NB4 (cell line): ENCODE measurements at regions not wholly inside any gene's neighbourhood (a gene's known extent, or its start where the extent isn't known, plus 50 kb on each side); places are given as distances from the start of the nearest gene placed in this dataset.

ENCODE experiments used
- MYC ChIP-seq: IDR thresholded peaks from 2 replicates; pipeline ENCODE4 v1.6.1; 2011; ENCODE audit warnings: low read depth, low read length
- POLR2A ChIP-seq: IDR thresholded peaks from 2 replicates; pipeline ENCODE4 v1.6.1; 2011; ENCODE audit warnings: mild to moderate bottlenecking; ENCODE audit not compliant: insufficient read length; ENCODE audit errors: extremely low read depth
- TF ChIP-seq, protein P1 (sequence below): IDR thresholded peaks from one replicate; pipeline ENCODE4 v1.5.1; 2012; ENCODE audit warnings: low read depth, low read length

DNA sequence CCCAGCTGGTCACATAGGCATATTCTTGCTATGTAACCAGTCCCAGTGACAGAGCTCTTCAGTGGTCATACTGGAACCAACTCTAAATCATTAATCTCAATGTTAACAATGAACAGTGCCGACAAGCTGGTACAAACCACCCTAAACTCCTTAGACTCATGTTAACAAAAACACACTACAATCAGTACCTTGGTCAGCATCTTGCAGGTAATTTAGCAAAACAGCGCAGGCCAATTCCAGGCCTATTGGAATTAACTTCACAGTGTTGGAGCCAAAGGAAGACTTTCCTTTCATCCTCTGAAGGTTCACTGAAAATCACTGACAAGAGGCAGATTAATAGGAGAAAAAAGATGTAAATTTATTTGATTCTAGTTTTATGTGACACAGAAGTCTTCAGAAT, 396.4 kb downstream of the PIK3C3 start:
- TF ChIP-seq, protein P1, sequence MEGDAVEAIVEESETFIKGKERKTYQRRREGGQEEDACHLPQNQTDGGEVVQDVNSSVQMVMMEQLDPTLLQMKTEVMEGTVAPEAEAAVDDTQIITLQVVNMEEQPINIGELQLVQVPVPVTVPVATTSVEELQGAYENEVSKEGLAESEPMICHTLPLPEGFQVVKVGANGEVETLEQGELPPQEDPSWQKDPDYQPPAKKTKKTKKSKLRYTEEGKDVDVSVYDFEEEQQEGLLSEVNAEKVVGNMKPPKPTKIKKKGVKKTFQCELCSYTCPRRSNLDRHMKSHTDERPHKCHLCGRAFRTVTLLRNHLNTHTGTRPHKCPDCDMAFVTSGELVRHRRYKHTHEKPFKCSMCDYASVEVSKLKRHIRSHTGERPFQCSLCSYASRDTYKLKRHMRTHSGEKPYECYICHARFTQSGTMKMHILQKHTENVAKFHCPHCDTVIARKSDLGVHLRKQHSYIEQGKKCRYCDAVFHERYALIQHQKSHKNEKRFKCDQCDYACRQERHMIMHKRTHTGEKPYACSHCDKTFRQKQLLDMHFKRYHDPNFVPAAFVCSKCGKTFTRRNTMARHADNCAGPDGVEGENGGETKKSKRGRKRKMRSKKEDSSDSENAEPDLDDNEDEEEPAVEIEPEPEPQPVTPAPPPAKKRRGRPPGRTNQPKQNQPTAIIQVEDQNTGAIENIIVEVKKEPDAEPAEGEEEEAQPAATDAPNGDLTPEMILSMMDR, result no peak
- TF ChIP-seq POLR2A, result no peak
- no peak for TF ChIP-seq MYC
